ENCODE measurements at regions not wholly inside any gene's neighbourhood (a gene's known extent, or its start where the extent isn't known, plus 50 kb on each side); places are given as distances from the start of the nearest gene placed in this dataset.

DNA sequence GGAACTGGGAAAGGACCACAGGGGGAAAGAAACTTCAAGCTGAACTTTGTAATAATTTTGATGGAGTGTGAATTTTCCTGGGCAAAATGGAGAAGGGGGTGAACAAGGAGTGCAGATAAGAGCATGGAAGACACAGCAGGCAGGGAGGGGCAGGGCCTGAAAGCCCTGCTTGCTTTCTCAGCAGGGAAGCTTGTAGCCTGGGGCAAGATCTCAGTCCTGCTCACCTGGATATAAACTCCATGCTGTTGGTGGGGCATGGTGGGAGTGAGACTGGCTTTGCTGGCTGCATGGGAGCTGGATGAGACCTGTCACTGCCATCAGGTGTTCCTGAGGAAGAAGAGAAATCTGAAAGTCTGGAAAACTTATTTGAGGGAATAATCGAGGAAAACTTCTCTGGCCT is 58.7 kb upstream of the RC3H1 start:
- peaks cover 0 to 4% (median 0%) of the 10 kb centered on the region in 4 experiments; a peak in 1 of 7 replicates for H3K4me1 ChIP-seq (replicated peaks in 1 of 4; ENCODE audit: control insufficient read depth in 3 of 4, insufficient read depth in 4 of 4, low read length in 3 of 4)
- no peak overlapping the region for H2AK5ac ChIP-seq (ENCODE audit: low read depth, low read length)
- H3K23ac ChIP-seq (ENCODE audit: insufficient read length): no peak overlapping the region
- no peak overlapping the region for H4K5ac ChIP-seq (ENCODE audit: insufficient read length, low read depth, low read length)
- FAIRE-seq (no peak), DNase-seq (ENCODE audit: low read depth in 1 of 2, low spot score in 2 of 2) (no peak)
- no peak overlapping the region for H2AFZ ChIP-seq (ENCODE audit: low read length)
- H3K79me1 ChIP-seq (ENCODE audit: low read depth, low read length): no peaks in the 10 kb centered on the region
- no peak overlapping the region for H3K4me2 ChIP-seq (ENCODE audit: insufficient read depth in 1 of 2, low read depth in 2 of 2, low read length in 2 of 2)
- ChIA-PET CTCF (ENCODE audit: partially characterized antibody) (no interaction called here), POLR2A (ENCODE audit: partially characterized antibody) (no interaction called here)
- no peak overlapping the region for H2BK20ac ChIP-seq (ENCODE audit: low read length)
- no peaks in the 10 kb centered on the region for H3K79me2 ChIP-seq (ENCODE audit: control insufficient read depth in 1 of 2, insufficient read depth in 2 of 2, low read length in 2 of 2)
- H3K27me3 ChIP-seq (replicated peaks in 1 of 4; ENCODE audit: control insufficient read depth in 3 of 4, extremely low read depth in 1 of 4, insufficient read depth in 3 of 4, low read length in 3 of 4): no peaks in the 10 kb centered on the region
- H4K91ac ChIP-seq (replicated peaks; ENCODE audit: insufficient read length, low read length): no peak overlapping the region
- H3K36me3 ChIP-seq (ENCODE audit: control insufficient read depth in 2 of 4, insufficient read depth in 4 of 4, low read length in 3 of 4): no peaks in the 10 kb centered on the region
- H4K8ac ChIP-seq (ENCODE audit: extremely low read depth, insufficient read depth, low read length): no peak overlapping the region
- no peaks in the 10 kb centered on the region for H3K9me3 ChIP-seq (ENCODE audit: insufficient read depth in 2 of 2, low read depth in 1 of 2, low read length in 1 of 2)
- no peak overlapping the region for H3K9ac ChIP-seq (replicated peaks in 1 of 4; ENCODE audit: extremely low read depth in 1 of 4, low read depth in 3 of 4, low read length in 3 of 4)
- no peaks in the 10 kb centered on the region for H4K20me1 ChIP-seq (replicated peaks in 1 of 2; ENCODE audit: control insufficient read depth in 1 of 2, insufficient read depth in 2 of 2, low read length in 2 of 2)
- no peaks in the 10 kb centered on the region; the same call in 1 of the 2 replicates for H3K23me2 ChIP-seq (ENCODE audit: low read depth, low read length)
- 75% methylated on average over 1 of the region's 1 CpG; no CpG with 5 or more reads in 1 of the 2 experiments for WGBS, 2 experiments (ENCODE audit: extremely low coverage in 1 of 2, insufficient coverage in 1 of 2, insufficient read length in 1 of 2, insufficient replicate concordance in 2 of 2, low coverage in 1 of 2, low lambda C conversion rate in 2 of 2, missing lambda C conversion rate in 1 of 2)
- TF ChIP-seq FOSL1 (IDR thresholded peaks at IDR 0.05; ENCODE audit: insufficient read depth, low read depth, low read length): no peak
- no peak for TF ChIP-seq CEBPB (IDR thresholded peaks at IDR 0.05; ENCODE audit: low read depth, low read length)
- no peak for TF ChIP-seq KDM4A (IDR thresholded peaks at IDR 0.05; ENCODE audit: low read depth, low read length, severe bottlenecking)
- no peak for TF ChIP-seq CHD1 (IDR thresholded peaks at IDR 0.05; ENCODE audit: low read depth, low read length)
- no peak for TF ChIP-seq MAX (IDR thresholded peaks at IDR 0.05)
- no peak for TF ChIP-seq TAF7 (optimal IDR thresholded peaks at IDR 0.05; ENCODE audit: borderline replicate concordance, low read depth, low read length)
- TF ChIP-seq CTBP2 (IDR thresholded peaks at IDR 0.05; ENCODE audit: borderline replicate concordance, insufficient read depth, insufficient read length, low read length): no peak
- no peak for TF ChIP-seq NRF1 (IDR thresholded peaks at IDR 0.05; ENCODE audit: low read depth, low read length)
- TF ChIP-seq SIX5 (IDR thresholded peaks at IDR 0.05; ENCODE audit: low read depth, low read length): no peak
- no peak for TF ChIP-seq TAF1 (IDR thresholded peaks at IDR 0.05; ENCODE audit: low read depth, low read length)
- no peak for TF ChIP-seq BRCA1 (IDR thresholded peaks at IDR 0.05; ENCODE audit: low read depth, low read length)
- TF ChIP-seq NANOG (IDR thresholded peaks at IDR 0.05; ENCODE audit: insufficient read depth, low read depth, low read length, poor library complexity, severe bottlenecking): no peak
- TF ChIP-seq SAP30 (IDR thresholded peaks at IDR 0.05; ENCODE audit: insufficient read depth, insufficient replicate concordance, low read length): no peak
- no peak overlapping the region for H3K27ac ChIP-seq (ENCODE audit: low read depth, low read length)
- no peak overlapping the region for H3K4me3 ChIP-seq (ENCODE audit: extremely low read depth in 1 of 4, insufficient read depth in 2 of 4, low read depth in 3 of 4, low read length in 4 of 4)
- H3K14ac ChIP-seq (ENCODE audit: insufficient read length): no peak overlapping the region
- no peak overlapping the region for H2BK120ac ChIP-seq (replicated peaks; ENCODE audit: low read depth, low read length)
- H3K18ac ChIP-seq (ENCODE audit: extremely low read depth, low read length): no peak overlapping the region
- H2BK12ac ChIP-seq (ENCODE audit: low read depth, low read length): no peak overlapping the region
- H3K4ac ChIP-seq (replicated peaks; ENCODE audit: insufficient read length, low read depth, low read length): no peak overlapping the region
- H3K56ac ChIP-seq (replicated peaks; ENCODE audit: insufficient read length, low read depth, low read length): no peak overlapping the region
- no peak overlapping the region for H2BK15ac ChIP-seq (ENCODE audit: low read length)
- H2BK5ac ChIP-seq (ENCODE audit: low read depth, low read length): no peak overlapping the region
